Upper lobe of right lung (tissue), 1 donor: ENCODE measurements at regions not wholly inside any gene's neighbourhood (a gene's known extent, or its start where the extent isn't known, plus 50 kb on each side); places are given as distances from the start of the nearest gene placed in this dataset.

ENCODE experiments used
- ATAC-seq: fragments of 200-7000 bp; cut with Tn5 transposase; one replicate; pipeline ENCODE4 v1.9.1; 2020; ENCODE audit warnings: mild to moderate bottlenecking, moderate library complexity
- DNase-seq: peaks from one replicate; pipeline ENCODE4 v3.0.0-alpha.2; 2020
- H3K27ac ChIP-seq: fragments of 200-600 bp; one replicate; pipeline ENCODE4 v1.8.0; 2022
- H3K27me3 ChIP-seq: fragments of 200-600 bp; one replicate; pipeline ENCODE4 v1.8.0; 2022; ENCODE audit warnings: mild to moderate bottlenecking
- H3K36me3 ChIP-seq: fragments of 200-600 bp; one replicate; pipeline ENCODE4 v1.8.0; 2022
- H3K4me1 ChIP-seq: fragments of 200-600 bp; one replicate; pipeline ENCODE4 v1.8.0; 2022
- H3K4me3 ChIP-seq: fragments of 200-600 bp; one replicate; pipeline ENCODE4 v1.8.0; 2022; ENCODE audit warnings: mild to moderate bottlenecking
- H3K9me3 ChIP-seq: fragments of 200-600 bp; one replicate; pipeline ENCODE4 v1.8.0; 2022
- intact Hi-C: fragments of 100-400 bp; cut with DNase I; formaldehyde crosslinking; loops from one replicate; pipeline ENCODE4 v1.11.0; 2022
- TF ChIP-seq, protein P1 (sequence below): fragments of 200-600 bp; IDR thresholded peaks from one replicate; pipeline ENCODE4 v1.8.0; 2022; ENCODE audit warnings: antibody characterized with exemption
- donor health status: DM: no; HTN: yes; CAD: no; lungs with severe emphysema.

DNA sequence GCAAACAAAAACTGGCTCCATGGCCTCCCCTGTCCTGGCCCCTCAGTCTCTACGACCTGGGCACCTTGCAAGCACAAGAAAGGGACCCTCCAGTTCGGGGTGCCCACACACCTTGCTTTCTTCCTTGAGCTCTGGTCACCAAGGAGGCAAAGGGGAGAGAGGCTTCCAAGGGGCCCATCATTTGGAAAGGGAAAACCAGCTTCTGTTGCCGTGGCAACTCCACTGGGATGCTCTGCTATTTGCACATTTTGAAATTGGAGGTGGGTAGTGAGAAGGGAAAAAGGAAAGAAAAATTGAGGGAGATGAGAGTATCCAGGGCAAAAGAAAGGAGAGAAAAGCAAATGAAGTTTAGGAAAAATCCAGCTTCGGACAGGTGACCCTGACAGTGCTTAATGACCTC, 388.4 kb downstream of the SHANK2 start:
- ATAC-seq, result no peak
- Histone ChIP-seq H3K4me3 (no peak overlapping the region), H3K36me3 (no peaks in the 10 kb centered on the region), H3K9me3 (no peaks in the 10 kb centered on the region), H3K27ac (no peak overlapping the region), H3K4me1 (no peaks in the 10 kb centered on the region), H3K27me3 (no peaks in the 10 kb centered on the region)
- intact Hi-C loops, result no loop called here
- TF ChIP-seq, protein P1, sequence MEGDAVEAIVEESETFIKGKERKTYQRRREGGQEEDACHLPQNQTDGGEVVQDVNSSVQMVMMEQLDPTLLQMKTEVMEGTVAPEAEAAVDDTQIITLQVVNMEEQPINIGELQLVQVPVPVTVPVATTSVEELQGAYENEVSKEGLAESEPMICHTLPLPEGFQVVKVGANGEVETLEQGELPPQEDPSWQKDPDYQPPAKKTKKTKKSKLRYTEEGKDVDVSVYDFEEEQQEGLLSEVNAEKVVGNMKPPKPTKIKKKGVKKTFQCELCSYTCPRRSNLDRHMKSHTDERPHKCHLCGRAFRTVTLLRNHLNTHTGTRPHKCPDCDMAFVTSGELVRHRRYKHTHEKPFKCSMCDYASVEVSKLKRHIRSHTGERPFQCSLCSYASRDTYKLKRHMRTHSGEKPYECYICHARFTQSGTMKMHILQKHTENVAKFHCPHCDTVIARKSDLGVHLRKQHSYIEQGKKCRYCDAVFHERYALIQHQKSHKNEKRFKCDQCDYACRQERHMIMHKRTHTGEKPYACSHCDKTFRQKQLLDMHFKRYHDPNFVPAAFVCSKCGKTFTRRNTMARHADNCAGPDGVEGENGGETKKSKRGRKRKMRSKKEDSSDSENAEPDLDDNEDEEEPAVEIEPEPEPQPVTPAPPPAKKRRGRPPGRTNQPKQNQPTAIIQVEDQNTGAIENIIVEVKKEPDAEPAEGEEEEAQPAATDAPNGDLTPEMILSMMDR, result no peak
- DNase-seq, result no peak

DNA sequence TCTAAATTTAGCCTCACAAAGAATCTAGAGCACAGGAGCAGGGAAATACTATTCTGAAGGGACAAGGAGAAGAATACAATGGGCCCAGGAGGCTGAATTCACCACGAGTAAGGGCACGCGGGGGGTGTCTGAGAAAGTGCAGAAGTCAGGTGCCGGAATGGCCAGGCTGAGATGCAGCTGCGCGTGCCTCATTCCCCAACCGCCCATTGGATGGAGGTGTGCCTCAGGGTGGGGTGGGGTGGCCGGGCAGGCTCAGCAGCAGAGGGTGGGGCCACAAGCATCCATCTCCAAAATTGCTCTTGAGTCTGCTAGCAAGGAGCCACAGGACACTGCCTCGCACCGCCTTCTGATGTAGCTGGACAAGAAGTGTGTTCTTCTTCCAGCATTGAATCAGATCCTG, 387.0 kb downstream of the SHANK2 start:
- H3K4me3 ChIP-seq, result no peak overlapping the region
- H3K27me3 ChIP-seq, result no peaks in the 10 kb centered on the region
- no peak overlapping the region for H3K27ac ChIP-seq
- H3K9me3 ChIP-seq, result no peaks in the 10 kb centered on the region
- ATAC-seq, result no peak
- H3K36me3 ChIP-seq, result no peaks in the 10 kb centered on the region
- DNase-seq, result no peak
- TF ChIP-seq, protein P1, result no peak
- intact Hi-C loops, result no loop called here
- no peaks in the 10 kb centered on the region for H3K4me1 ChIP-seq

DNA sequence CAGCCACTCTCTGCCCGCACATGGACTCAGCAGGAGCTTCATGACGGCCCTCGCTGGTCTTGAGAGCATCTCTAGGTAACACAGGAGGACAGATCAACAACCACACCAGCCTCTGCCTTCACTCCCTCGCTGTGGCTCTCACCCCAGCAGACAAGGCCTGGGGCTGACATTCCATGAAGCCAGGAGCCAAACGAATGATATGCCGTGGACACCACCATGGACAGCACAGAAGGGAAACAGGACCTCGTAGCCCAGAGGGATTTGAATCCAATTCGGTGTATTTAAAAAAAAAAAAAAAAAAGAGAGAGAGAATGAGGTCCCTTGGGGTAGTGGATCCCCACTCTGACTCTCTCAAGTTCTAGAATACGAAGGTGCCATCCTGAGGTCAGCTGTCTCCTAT, 385.5 kb downstream of the SHANK2 start:
- DNase-seq, result no peak
- no peak overlapping the region for H3K4me3 ChIP-seq
- H3K4me1 ChIP-seq, result no peaks in the 10 kb centered on the region
- ATAC-seq, result no peak
- H3K27me3 ChIP-seq, result no peaks in the 10 kb centered on the region
- intact Hi-C loops, result no loop called here
- H3K36me3 ChIP-seq, result no peaks in the 10 kb centered on the region
- TF ChIP-seq, protein P1, result no peak
- H3K27ac ChIP-seq, result no peak overlapping the region
- H3K9me3 ChIP-seq, result no peaks in the 10 kb centered on the region

DNA sequence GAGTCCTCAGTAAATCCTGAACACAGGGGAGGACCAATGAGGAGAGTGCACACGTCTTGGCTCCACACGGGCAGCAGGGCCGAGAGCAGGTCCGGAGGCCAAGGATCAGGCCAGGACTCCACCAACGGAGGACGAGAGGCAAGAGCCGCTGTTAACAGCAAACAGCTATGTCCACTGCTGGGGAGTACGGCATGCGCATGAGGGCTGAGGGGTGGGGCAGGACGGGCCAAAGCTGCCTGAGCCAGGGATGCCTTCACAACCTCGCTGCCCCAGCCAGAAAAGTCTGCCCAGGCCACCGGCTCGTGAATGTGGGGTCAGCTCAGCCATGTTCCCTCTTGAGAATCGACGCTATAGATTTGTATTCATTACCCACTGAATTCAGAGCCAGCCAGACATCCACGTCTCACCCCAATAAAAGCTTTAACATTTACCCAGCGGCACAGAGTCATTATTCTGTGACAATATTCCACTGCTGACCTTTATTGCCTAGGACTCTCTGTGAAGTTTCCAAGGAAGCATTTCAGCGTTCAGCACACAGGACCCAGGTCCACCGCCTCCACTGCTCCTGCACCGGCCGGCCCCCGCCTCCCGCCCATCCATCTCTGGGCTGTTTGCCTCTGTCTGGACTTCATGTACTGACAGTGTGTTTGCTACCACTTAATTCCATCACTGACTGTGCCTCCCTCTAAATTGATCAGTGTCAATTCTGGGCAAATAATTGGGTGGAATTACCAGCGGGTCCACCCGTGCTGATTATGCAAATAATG, 384.9 kb downstream of the SHANK2 start:
- ATAC-seq, result no peak
- Histone ChIP-seq H3K27me3 (no peaks in the 10 kb centered on the region), H3K36me3 (no peaks in the 10 kb centered on the region), H3K9me3 (no peaks in the 10 kb centered on the region), H3K4me3 (no peak overlapping the region), H3K4me1 (no peaks in the 10 kb centered on the region), H3K27ac (no peak overlapping the region)
- TF ChIP-seq, protein P1, result no peak
- intact Hi-C loops, result no loop called here
- DNase-seq, result no peak

DNA sequence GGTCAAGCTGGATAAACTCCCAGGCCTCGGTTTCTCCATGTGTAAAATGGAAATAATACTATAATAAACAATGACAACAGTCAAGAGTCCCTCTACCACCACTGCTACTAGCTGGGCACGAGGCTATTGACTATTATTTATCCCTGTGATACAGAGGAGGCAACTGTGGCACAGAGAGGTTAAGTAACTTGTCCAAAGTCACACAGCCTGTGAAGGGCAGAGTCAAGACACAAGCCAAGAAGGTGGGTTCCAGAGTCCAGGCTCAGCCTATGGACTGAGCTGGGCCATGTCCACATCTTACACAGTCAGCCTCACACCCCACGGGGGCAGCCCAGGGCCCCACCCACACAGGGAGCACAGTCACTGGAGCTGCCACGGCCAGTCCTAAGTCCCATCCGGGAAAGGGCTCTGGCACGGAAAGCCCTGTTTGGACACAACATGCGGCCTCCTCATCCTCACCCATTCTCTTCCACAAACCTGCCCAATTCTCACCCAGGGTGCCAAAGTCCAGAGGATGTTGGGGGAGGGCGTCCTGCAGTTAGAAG, 384.0 kb downstream of the SHANK2 start:
- H3K27me3 ChIP-seq, result no peaks in the 10 kb centered on the region

More for the DNA sequence above, 384.0 kb downstream of the SHANK2 start:
- Histone ChIP-seq H3K4me1 (no peaks in the 10 kb centered on the region), H3K4me3 (no peak overlapping the region), H3K36me3 (no peaks in the 10 kb centered on the region), H3K27ac (no peak overlapping the region), H3K9me3 (no peaks in the 10 kb centered on the region)
- ATAC-seq, result no peak
- intact Hi-C loops, result no loop called here
- no peak for DNase-seq
- TF ChIP-seq, protein P1, result no peak
